ENCODE measurements at regions not wholly inside any gene's neighbourhood (a gene's known extent, or its start where the extent isn't known, plus 50 kb on each side); places are given as distances from the start of the nearest gene placed in this dataset.

DNA sequence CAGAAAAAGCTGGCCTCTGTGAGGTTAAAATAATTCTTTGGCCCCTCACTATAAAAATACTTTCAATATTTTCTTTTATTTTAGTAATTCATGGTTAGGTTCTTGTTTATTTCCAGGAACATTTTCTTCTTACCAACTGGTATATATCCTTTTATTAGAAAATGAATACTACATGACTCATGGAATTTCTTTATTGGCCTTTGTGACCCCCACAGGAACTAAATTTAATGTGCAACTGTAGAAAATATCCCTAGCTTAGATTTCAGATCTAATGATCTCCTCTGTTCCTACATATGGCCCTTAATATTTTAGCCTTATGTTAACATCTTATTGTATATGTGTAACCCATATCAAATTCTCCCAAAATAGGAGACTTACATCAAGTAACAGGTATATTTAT lies 429.9 kb downstream of the NR2F1-AS1 start:
- no peak overlapping the region for H3K4me2 ChIP-seq (ENCODE audit: low read length)
- no peak overlapping the region for H3K9ac ChIP-seq (ENCODE audit: low read length)
- H3K4me1 ChIP-seq (ENCODE audit: low read length): no peaks in the 10 kb centered on the region
- H3K36me3 ChIP-seq (replicated peaks; ENCODE audit: low read depth, low read length): no peaks in the 10 kb centered on the region
- H2AFZ ChIP-seq (ENCODE audit: low read depth, low read length): no peak overlapping the region
- TF ChIP-seq EZH2phosphoT487 (IDR thresholded peaks at IDR 0.05; ENCODE audit: low read depth): no peak
- TF ChIP-seq, protein P1, sequence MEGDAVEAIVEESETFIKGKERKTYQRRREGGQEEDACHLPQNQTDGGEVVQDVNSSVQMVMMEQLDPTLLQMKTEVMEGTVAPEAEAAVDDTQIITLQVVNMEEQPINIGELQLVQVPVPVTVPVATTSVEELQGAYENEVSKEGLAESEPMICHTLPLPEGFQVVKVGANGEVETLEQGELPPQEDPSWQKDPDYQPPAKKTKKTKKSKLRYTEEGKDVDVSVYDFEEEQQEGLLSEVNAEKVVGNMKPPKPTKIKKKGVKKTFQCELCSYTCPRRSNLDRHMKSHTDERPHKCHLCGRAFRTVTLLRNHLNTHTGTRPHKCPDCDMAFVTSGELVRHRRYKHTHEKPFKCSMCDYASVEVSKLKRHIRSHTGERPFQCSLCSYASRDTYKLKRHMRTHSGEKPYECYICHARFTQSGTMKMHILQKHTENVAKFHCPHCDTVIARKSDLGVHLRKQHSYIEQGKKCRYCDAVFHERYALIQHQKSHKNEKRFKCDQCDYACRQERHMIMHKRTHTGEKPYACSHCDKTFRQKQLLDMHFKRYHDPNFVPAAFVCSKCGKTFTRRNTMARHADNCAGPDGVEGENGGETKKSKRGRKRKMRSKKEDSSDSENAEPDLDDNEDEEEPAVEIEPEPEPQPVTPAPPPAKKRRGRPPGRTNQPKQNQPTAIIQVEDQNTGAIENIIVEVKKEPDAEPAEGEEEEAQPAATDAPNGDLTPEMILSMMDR (IDR thresholded peaks at IDR 0.05; ENCODE audit: low read depth, low read length): no peak
- H3K27ac ChIP-seq (ENCODE audit: low read length): no peak overlapping the region
- H3K79me2 ChIP-seq (ENCODE audit: low read length): no peaks in the 10 kb centered on the region
- H4K20me1 ChIP-seq (ENCODE audit: insufficient read depth, low read length): no peaks in the 10 kb centered on the region
- no peaks in the 10 kb centered on the region for H3K27me3 ChIP-seq (ENCODE audit: low read depth, low read length)
- no peaks in the 10 kb centered on the region for H3K9me3 ChIP-seq (ENCODE audit: insufficient read depth, low read length)
- no peak overlapping the region for H3K4me3 ChIP-seq (ENCODE audit: low read length)

DNA sequence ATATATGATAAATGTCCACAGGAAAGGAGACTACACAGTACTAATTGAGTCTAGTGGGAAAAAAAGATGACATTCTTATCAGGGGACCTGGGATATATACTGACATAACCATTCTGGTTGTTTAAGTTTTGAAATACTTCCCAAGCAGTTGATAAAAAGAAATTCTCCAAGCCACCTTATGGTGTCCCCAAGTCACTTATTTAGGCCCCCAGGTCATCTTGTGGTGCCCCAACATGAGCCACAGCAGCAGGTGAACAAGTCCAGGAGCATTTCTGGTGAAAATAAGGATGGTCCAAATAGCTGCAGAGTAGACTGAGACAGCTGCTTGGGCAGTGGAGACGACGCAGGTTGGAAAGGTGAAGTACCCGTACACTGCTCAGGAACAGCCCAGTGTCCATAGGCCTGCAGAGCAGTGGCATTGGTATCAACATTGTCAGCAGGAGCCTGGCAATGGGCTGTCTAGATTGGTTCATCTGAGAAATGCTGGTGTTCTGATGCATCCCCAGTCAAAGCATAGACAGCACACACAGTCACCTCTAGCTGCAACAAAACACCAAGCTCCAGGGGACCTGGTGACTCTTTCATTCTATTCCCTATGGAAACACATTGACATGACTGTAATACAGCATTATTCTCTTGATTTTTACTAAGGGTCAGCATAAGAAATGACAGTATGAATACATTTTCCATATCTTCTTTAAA lies 430.6 kb downstream of the NR2F1-AS1 start:
- H3K27ac ChIP-seq (ENCODE audit: low read length): no peak overlapping the region

DNA sequence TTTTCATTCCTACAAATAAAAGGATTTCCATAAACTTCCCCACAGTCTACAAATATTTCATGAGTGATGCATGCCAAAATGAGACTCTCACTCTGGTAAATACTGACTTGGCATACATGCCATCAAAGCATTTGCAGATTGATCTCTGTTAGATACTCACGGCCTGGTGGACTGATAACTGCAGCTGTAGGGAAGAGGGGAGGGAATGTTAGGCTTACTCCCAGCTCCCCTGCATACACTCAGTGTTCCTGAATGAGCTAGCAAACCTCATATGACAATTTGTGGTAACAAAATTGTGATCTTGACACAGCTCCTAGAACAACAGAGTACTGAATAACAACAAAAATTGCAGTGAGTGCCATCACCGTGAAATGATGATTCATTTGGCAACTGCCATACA lies 435.3 kb downstream of the NR2F1-AS1 start:
- no peak overlapping the region for H3K4me2 ChIP-seq (ENCODE audit: low read length)
- no peaks in the 10 kb centered on the region for H3K79me2 ChIP-seq (ENCODE audit: low read length)
- no peaks in the 10 kb centered on the region for H3K4me1 ChIP-seq (ENCODE audit: low read length)
- H3K36me3 ChIP-seq (replicated peaks; ENCODE audit: low read depth, low read length): no peaks in the 10 kb centered on the region
- H3K4me3 ChIP-seq (ENCODE audit: low read length): no peak overlapping the region
- H3K9ac ChIP-seq (ENCODE audit: low read length): no peak overlapping the region
- no peaks in the 10 kb centered on the region for H3K27me3 ChIP-seq (ENCODE audit: low read depth, low read length)
- no peak for TF ChIP-seq EZH2phosphoT487 (IDR thresholded peaks at IDR 0.05; ENCODE audit: low read depth)
- TF ChIP-seq, protein P1 (IDR thresholded peaks at IDR 0.05; ENCODE audit: low read depth, low read length): no peak
- no peak overlapping the region for H3K27ac ChIP-seq (ENCODE audit: low read length)
- no peaks in the 10 kb centered on the region for H3K9me3 ChIP-seq (ENCODE audit: insufficient read depth, low read length)
- no peak overlapping the region for H2AFZ ChIP-seq (ENCODE audit: low read depth, low read length)
- no peaks in the 10 kb centered on the region for H4K20me1 ChIP-seq (ENCODE audit: insufficient read depth, low read length)

More for the DNA sequence above, 430.6 kb downstream of the NR2F1-AS1 start:
- TF ChIP-seq, protein P1 (IDR thresholded peaks at IDR 0.05; ENCODE audit: low read depth, low read length): no peak
- no peak for TF ChIP-seq EZH2phosphoT487 (IDR thresholded peaks at IDR 0.05; ENCODE audit: low read depth)
- H2AFZ ChIP-seq (ENCODE audit: low read depth, low read length): no peak overlapping the region
- H3K27me3 ChIP-seq (ENCODE audit: low read depth, low read length): no peaks in the 10 kb centered on the region
- H3K36me3 ChIP-seq (replicated peaks; ENCODE audit: low read depth, low read length): no peaks in the 10 kb centered on the region
- no peaks in the 10 kb centered on the region for H3K79me2 ChIP-seq (ENCODE audit: low read length)
- H3K4me2 ChIP-seq (ENCODE audit: low read length): no peak overlapping the region
- H3K4me1 ChIP-seq (ENCODE audit: low read length): no peaks in the 10 kb centered on the region
- no peak overlapping the region for H3K4me3 ChIP-seq (ENCODE audit: low read length)
- H3K9me3 ChIP-seq (ENCODE audit: insufficient read depth, low read length): no peaks in the 10 kb centered on the region
- no peak overlapping the region for H3K9ac ChIP-seq (ENCODE audit: low read length)
- H4K20me1 ChIP-seq (ENCODE audit: insufficient read depth, low read length): no peaks in the 10 kb centered on the region

DNA sequence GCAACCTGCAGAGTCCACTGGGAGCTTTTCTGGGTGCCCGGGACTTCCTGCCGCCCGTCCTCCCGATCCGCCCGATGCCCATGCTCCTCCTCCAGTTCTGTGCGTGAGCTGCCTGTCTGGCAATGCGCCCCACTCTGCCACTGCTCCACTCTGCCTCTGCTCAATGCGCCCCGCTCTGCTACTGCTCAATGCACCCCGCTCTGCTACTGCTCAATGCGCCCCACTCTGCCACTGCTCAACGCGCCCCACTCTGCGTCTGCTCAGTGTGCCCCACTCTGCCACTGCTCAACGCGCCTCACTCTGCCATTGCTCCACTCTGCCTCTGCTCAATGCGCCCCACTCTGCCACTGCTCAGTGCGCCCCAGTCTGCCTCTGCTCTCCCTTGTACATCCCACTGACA lies 436.0 kb downstream of the NR2F1-AS1 start:
- Histone ChIP-seq H3K79me2 (ENCODE audit: low read length) (no peaks in the 10 kb centered on the region), H2AFZ (ENCODE audit: low read depth, low read length) (no peak overlapping the region), H3K4me2 (ENCODE audit: low read length) (no peak overlapping the region), H3K36me3 (replicated peaks; ENCODE audit: low read depth, low read length) (no peaks in the 10 kb centered on the region), H3K4me3 (ENCODE audit: low read length) (no peak overlapping the region), H3K4me1 (ENCODE audit: low read length) (no peaks in the 10 kb centered on the region), H3K27me3 (ENCODE audit: low read depth, low read length) (no peaks in the 10 kb centered on the region), H3K9ac (ENCODE audit: low read length) (no peak overlapping the region), H4K20me1 (ENCODE audit: insufficient read depth, low read length) (no peaks in the 10 kb centered on the region), H3K27ac (ENCODE audit: low read length) (no peak overlapping the region), H3K9me3 (ENCODE audit: insufficient read depth, low read length) (no peaks in the 10 kb centered on the region)
- TF ChIP-seq, protein P1 (IDR thresholded peaks at IDR 0.05; ENCODE audit: low read depth, low read length): no peak
- TF ChIP-seq EZH2phosphoT487 (IDR thresholded peaks at IDR 0.05; ENCODE audit: low read depth): no peak

All from OCI-LY3 (cell line).